H1 (cell line): ENCODE measurements at regions not wholly inside any gene's neighbourhood (a gene's known extent, or its start where the extent isn't known, plus 50 kb on each side); places are given as distances from the start of the nearest gene placed in this dataset.

Experiments used
- ASH2L ChIP-seq: fragments of 200-600, 300-600 bp; sonication (generic); IDR thresholded peaks from one replicate; pipeline ENCODE4 v1.7.1; 2017; ENCODE audit warnings: low read length
- CHD1 ChIP-seq: IDR thresholded peaks from 2 replicates; pipeline ENCODE4 v1.6.1; 2012; ENCODE audit warnings: low read depth, low read length, improper control_type of control experiment
- CHD7 ChIP-seq: fragments of 300-600 bp; sonication (generic); IDR thresholded peaks from 2 replicates; pipeline ENCODE4 v1.7.1; 2012; ENCODE audit warnings: low read length, moderate library complexity, mild to moderate bottlenecking, inconsistent platforms; ENCODE audit not compliant: insufficient replicate concordance
- HDAC2 ChIP-seq, 2 experiments: fragments of 300-600 bp in 1 of 2; sonication (generic) in 1 of 2; IDR thresholded peaks; 2 replicates each; pipeline ENCODE4 v1.6.1; 2011 to 2012; ENCODE audit warnings: low read depth in 2 of 2, low read length in 2 of 2, mild to moderate bottlenecking in 2 of 2, moderate library complexity in 2 of 2, borderline replicate concordance in 1 of 2, inconsistent platforms in 1 of 2
- JUND ChIP-seq: IDR thresholded peaks from 2 replicates; pipeline ENCODE4 v1.6.1; 2011; ENCODE audit warnings: mild to moderate bottlenecking, improper control_type of control experiment, low read length
- PHF8 ChIP-seq: fragments of 200-600 bp; sonication (generic); conservative IDR thresholded peaks from 2 replicates; pipeline ENCODE4 v1.7.1; 2012; ENCODE audit warnings: low read depth, mild to moderate bottlenecking, inconsistent platforms, low read length, moderate library complexity
- RNF2 ChIP-seq: fragments of 200-900, 300-1000 bp; sonication (generic); IDR thresholded peaks from 2 replicates; pipeline ENCODE4 v1.7.1; 2016; ENCODE audit warnings: borderline replicate concordance, low read depth, mild to moderate bottlenecking, antibody characterized with exemption, low read length; ENCODE audit not compliant: poor library complexity, severe bottlenecking; ENCODE audit errors: missing control alignments
- RXRA ChIP-seq: IDR thresholded peaks from 2 replicates; pipeline ENCODE4 v1.6.1; 2011; ENCODE audit warnings: low read depth, mild to moderate bottlenecking, low read length, moderate library complexity; ENCODE audit not compliant: insufficient read depth
- SP2 ChIP-seq: IDR thresholded peaks from 2 replicates; pipeline ENCODE4 v1.6.1; 2012; ENCODE audit warnings: mild to moderate bottlenecking, low read length, inconsistent platforms
- TAF7 ChIP-seq: optimal IDR thresholded peaks from 2 replicates; pipeline ENCODE3; 2011; ENCODE audit warnings: low read depth, mild to moderate bottlenecking, inconsistent platforms, low read length, moderate library complexity, borderline replicate concordance

GRCh38 chr2:157036726-157037125 is 220.8 kb upstream of the GALNT5 start (continued):
- TF ChIP-seq CHD7 (no peak), SP2 (no peak), RNF2 (no peak), PHF8 (no peak), CHD1 (no peak), JUND (no peak), HDAC2 (IDR thresholded peaks at IDR 0.05; ENCODE audit: borderline replicate concordance in 1 of 2, low read depth in 2 of 2, low read length in 2 of 2) (no peak), TAF7 (no peak), ASH2L (no peak), RXRA (no peak)
